ENCODE measurements at regions not wholly inside any gene's neighbourhood (a gene's known extent, or its start where the extent isn't known, plus 50 kb on each side); places are given as distances from the start of the nearest gene placed in this dataset.

DNA sequence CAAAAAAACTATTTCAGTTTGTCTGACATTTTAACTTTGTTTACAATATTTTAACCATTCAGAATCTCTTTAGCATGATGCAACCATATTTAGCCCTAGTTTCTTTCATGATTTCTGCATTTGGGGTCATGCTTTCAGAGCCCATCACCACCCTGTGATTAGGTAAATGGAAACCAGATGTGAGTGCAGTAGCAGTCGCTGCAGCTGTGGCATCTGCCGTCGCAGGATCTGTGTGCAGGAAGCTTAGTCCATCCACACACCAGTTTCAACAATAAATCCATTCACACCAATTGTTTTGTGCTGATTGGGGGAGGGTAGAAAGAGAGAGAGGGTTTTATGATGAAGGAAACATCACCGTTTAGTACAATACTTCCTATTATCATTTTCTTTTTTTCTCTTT, 130.5 kb downstream of the CPEB2 start:
- TF ChIP-seq, protein P1, sequence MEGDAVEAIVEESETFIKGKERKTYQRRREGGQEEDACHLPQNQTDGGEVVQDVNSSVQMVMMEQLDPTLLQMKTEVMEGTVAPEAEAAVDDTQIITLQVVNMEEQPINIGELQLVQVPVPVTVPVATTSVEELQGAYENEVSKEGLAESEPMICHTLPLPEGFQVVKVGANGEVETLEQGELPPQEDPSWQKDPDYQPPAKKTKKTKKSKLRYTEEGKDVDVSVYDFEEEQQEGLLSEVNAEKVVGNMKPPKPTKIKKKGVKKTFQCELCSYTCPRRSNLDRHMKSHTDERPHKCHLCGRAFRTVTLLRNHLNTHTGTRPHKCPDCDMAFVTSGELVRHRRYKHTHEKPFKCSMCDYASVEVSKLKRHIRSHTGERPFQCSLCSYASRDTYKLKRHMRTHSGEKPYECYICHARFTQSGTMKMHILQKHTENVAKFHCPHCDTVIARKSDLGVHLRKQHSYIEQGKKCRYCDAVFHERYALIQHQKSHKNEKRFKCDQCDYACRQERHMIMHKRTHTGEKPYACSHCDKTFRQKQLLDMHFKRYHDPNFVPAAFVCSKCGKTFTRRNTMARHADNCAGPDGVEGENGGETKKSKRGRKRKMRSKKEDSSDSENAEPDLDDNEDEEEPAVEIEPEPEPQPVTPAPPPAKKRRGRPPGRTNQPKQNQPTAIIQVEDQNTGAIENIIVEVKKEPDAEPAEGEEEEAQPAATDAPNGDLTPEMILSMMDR (IDR thresholded peaks at IDR 0.05) = no peak
- no peak for TF ChIP-seq POLR2A (IDR thresholded peaks at IDR 0.05)
